HCT116 (cell line): ENCODE measurements at regions not wholly inside any gene's neighbourhood (a gene's known extent, or its start where the extent isn't known, plus 50 kb on each side); places are given as distances from the start of the nearest gene placed in this dataset.

Experiments
- ATAC-seq: fragments of 200-7000 bp; cut with Tn5 transposase; 2 replicates; pipeline ENCODE4 v1.9.1; 2020; ENCODE audit warnings: mild to moderate bottlenecking, moderate library complexity
- BruUV-seq: library from RNA; stranded (reverse); fragments of 400-500 nt; replicated peaks from 2 replicates; lab custom pipeline; 2021; lab: Mats Ljungman, UMichigan
- CTCF ChIA-PET: fragments of 300-600 bp; sonication (Branson Sonifier 250); formaldehyde crosslinking; loops from one replicate; lab custom pipeline; 2021; ENCODE audit warnings: antibody characterized with exemption; lab: Charles Lee
- POLR2A ChIA-PET: fragments of 300-600, 350-600 bp; sonication (Branson Sonifier 250); formaldehyde crosslinking; loops from one replicate; lab custom pipeline; 2021; ENCODE audit warnings: antibody characterized with exemption; lab: Charles Lee
- RAD21 ChIA-PET, 2 experiments: fragments of 300-600 bp; sonication (Branson Sonifier 250); formaldehyde crosslinking; loops; one replicate each; lab custom pipeline; 2023; ENCODE audit warnings: low total read pairs in 2 of 2; ENCODE audit not compliant: uncharacterized antibody in 2 of 2, unreplicated experiment in 2 of 2, low non-redundant PET in 1 of 2; lab: Charles Lee
- DNase-seq: peaks from one replicate; pipeline ENCODE4 v3.0.0-alpha.2; 2010; ENCODE audit warnings: low read depth, low spot score
- H2AFZ ChIP-seq: fragments of 200-600 bp; shearing (Covaris generic), sonication (generic); 2 replicates; pipeline ENCODE4 v1.6.1; 2017; ENCODE audit warnings: low read depth, mixed run types, mixed read lengths, antibody characterized with exemption, low read length; ENCODE audit not compliant: poor library complexity, severe bottlenecking
- H3K27ac ChIP-seq: 2 replicates; pipeline ENCODE4 v1.5.1; 2012; ENCODE audit warnings: low read depth, low read length
- H3K27me3 ChIP-seq: fragments of 200-600 bp; sonication (generic); 2 replicates; pipeline ENCODE4 v1.6.1; 2016; ENCODE audit warnings: mixed run types, low read length, mixed read lengths; ENCODE audit not compliant: insufficient read depth
- H3K36me3 ChIP-seq, 2 experiments: fragments of 200-500 bp in 1 of 2; fragments of 200-600 bp in 1 of 2; sonication (Bioruptor generic) in 1 of 2; sonication (generic) in 1 of 2; 2 replicates each; pipeline versions ENCODE4 v1.5.1 to v1.6.1; 2014 to 2016; ENCODE audit warnings: low read length in 2 of 2, inconsistent platforms in 1 of 2, mixed read lengths in 1 of 2, mixed run types in 1 of 2; ENCODE audit not compliant: insufficient read depth in 2 of 2, control insufficient read depth in 1 of 2
- H3K4me1 ChIP-seq, 2 experiments: fragments of 200-600 bp in 1 of 2; sonication (generic) in 1 of 2; 2 replicates each; pipeline versions ENCODE4 v1.5.1 to v1.6.1; 2012 to 2017; ENCODE audit warnings: low read length in 2 of 2, inconsistent platforms in 1 of 2, mild to moderate bottlenecking in 1 of 2, mixed read lengths in 1 of 2, mixed run types in 1 of 2, moderate library complexity in 1 of 2; ENCODE audit not compliant: insufficient read depth in 2 of 2, control insufficient read depth in 1 of 2
- H3K4me2 ChIP-seq: fragments of 200-600 bp; sonication (generic); 2 replicates; pipeline ENCODE4 v1.6.1; 2017; ENCODE audit warnings: mixed run types, low read length, mixed read lengths
- H3K4me3 ChIP-seq, 2 experiments: fragments of 200-600 bp in 1 of 2; sonication (generic) in 1 of 2; replicated peaks in 1 of 2; 2 replicates each; pipeline ENCODE4 v1.5.1; 2011 to 2016; ENCODE audit warnings: low read length in 2 of 2, control low read depth in 1 of 2, low read depth in 1 of 2, mild to moderate bottlenecking in 1 of 2, mixed read lengths in 1 of 2, mixed run types in 1 of 2
- H3K79me2 ChIP-seq: fragments of 200-600 bp; sonication (generic); 2 replicates; pipeline ENCODE4 v1.6.1; 2017; ENCODE audit warnings: mild to moderate bottlenecking, mixed run types, low read length, moderate library complexity, mixed read lengths; ENCODE audit not compliant: insufficient read depth
- H3K9ac ChIP-seq: fragments of 200-600 bp; sonication (generic); 2 replicates; pipeline ENCODE4 v1.6.1; 2016; ENCODE audit warnings: low read length, mixed read lengths
- H3K9me2 ChIP-seq: fragments of 200-600 bp; sonication (generic), shearing (Covaris generic); 2 replicates; pipeline ENCODE4 v1.6.1; 2017; ENCODE audit warnings: mixed run types, mild to moderate bottlenecking, moderate library complexity; ENCODE audit not compliant: insufficient read depth
- H3K9me3 ChIP-seq, 2 experiments: fragments of 200-500 bp in 1 of 2; fragments of 200-600 bp in 1 of 2; sonication (Bioruptor generic) in 1 of 2; sonication (generic) in 1 of 2; 2 replicates each; pipeline ENCODE4 v1.6.1; 2014 to 2017; ENCODE audit warnings: low read length in 2 of 2, mixed read lengths in 2 of 2, inconsistent platforms in 1 of 2, low read depth in 1 of 2, mild to moderate bottlenecking in 1 of 2, mixed run types in 1 of 2, moderate library complexity in 1 of 2; ENCODE audit not compliant: control insufficient read depth in 1 of 2, insufficient read depth in 1 of 2
- H4K20me1 ChIP-seq: fragments of 200-600 bp; sonication (generic), shearing (Covaris generic); 2 replicates; pipeline ENCODE4 v1.6.1; 2017; ENCODE audit warnings: mixed run types, mild to moderate bottlenecking, moderate library complexity; ENCODE audit not compliant: insufficient read depth
- CEBPB ChIP-seq: IDR thresholded peaks from 2 replicates; pipeline ENCODE4 v1.6.1; 2012; ENCODE audit warnings: low read depth
- CTCF ChIP-seq, 3 experiments: fragments of 200-600 bp in 1 of 3; sonication (generic) in 1 of 3; IDR thresholded peaks in 2 of 3; conservative IDR thresholded peaks in 1 of 3; 2 replicates each; pipeline ENCODE4 v1.5.1; 2012 to 2017; ENCODE audit warnings: low read depth in 2 of 3, low read length in 2 of 3, antibody characterized with exemption in 1 of 3, borderline replicate concordance in 1 of 3, control low read depth in 1 of 3, mild to moderate bottlenecking in 1 of 3, mixed read lengths in 1 of 3, mixed run types in 1 of 3, moderate library complexity in 1 of 3; ENCODE audit not compliant: insufficient read depth in 1 of 3
- EZH2 ChIP-seq: fragments of 200-600 bp; sonication (generic); IDR thresholded peaks from 2 replicates; pipeline ENCODE4 v1.6.1; 2017; ENCODE audit warnings: antibody characterized with exemption, mixed run types
- FOSL1 ChIP-seq: IDR thresholded peaks from 2 replicates; pipeline ENCODE4 v1.6.1; 2012; ENCODE audit warnings: low read depth
- JUND ChIP-seq: IDR thresholded peaks from 2 replicates; pipeline ENCODE4 v1.6.1; 2012
- POLR2AphosphoS5 ChIP-seq: IDR thresholded peaks from 2 replicates; pipeline ENCODE4 v1.6.1; 2011; ENCODE audit warnings: mild to moderate bottlenecking, low read depth, low read length, moderate library complexity
- REST ChIP-seq: IDR thresholded peaks from 2 replicates; pipeline ENCODE4 v1.6.1; 2012; ENCODE audit warnings: low read depth
- TCF7L2 ChIP-seq: IDR thresholded peaks from 2 replicates; pipeline ENCODE4 v1.7.0; 2011; ENCODE audit warnings: borderline replicate concordance, inconsistent platforms; ENCODE audit not compliant: insufficient read depth, insufficient read length; ENCODE audit errors: extremely low read depth
- YY1 ChIP-seq: IDR thresholded peaks from 2 replicates; pipeline ENCODE4 v1.6.1; 2011; ENCODE audit warnings: low read length, low read depth, moderate library complexity, mild to moderate bottlenecking; ENCODE audit not compliant: insufficient replicate concordance; ENCODE audit errors: extremely low read depth
- intact Hi-C: fragments of 100-400 bp; cut with micrococcal nuclease; formaldehyde crosslinking; loops from 2 replicates; pipeline ENCODE4 v1.10.0; 2022

- DNase-seq = no peak
- ChIA-PET RAD21 (no interaction called here), CTCF (no interaction called here), POLR2A (interaction anchor here (1.3 kb wide), 1 partner anchor 15 kb away, joined by 3 read pairs; no protein-coding TSS in a partner anchor)
- no TSS peak for BruUV-seq
- no peaks in the 10 kb centered on the region for H3K36me3 ChIP-seq
- H3K27me3 ChIP-seq = no peaks in the 10 kb centered on the region
- no peaks in the 10 kb centered on the region for H3K9me3 ChIP-seq
- no peak overlapping the region for H3K27ac ChIP-seq
- H4K20me1 ChIP-seq = no peaks in the 10 kb centered on the region
- no peak for TF ChIP-seq TCF7L2
- no peak for TF ChIP-seq CEBPB
- TF ChIP-seq REST = no peak
- no peak for TF ChIP-seq CTCF (IDR thresholded peaks at IDR 0.05 in 2 of 3, conservative IDR thresholded peaks at IDR 0.05 in 1 of 3; ENCODE audit: borderline replicate concordance in 1 of 3, insufficient read depth in 1 of 3, low read depth in 2 of 3, low read length in 2 of 3)
- no peak for TF ChIP-seq POLR2AphosphoS5
- no peak for TF ChIP-seq EZH2
- TF ChIP-seq FOSL1 = no peak
- no peak for TF ChIP-seq YY1
- no peak for TF ChIP-seq JUND
- ATAC-seq = no peak
- H2AFZ ChIP-seq = no peak overlapping the region
- no peak overlapping the region for H3K4me3 ChIP-seq
- H3K79me2 ChIP-seq = no peaks in the 10 kb centered on the region
- H3K9me2 ChIP-seq = no peaks in the 10 kb centered on the region
- intact Hi-C loops = no loop called here
- H3K4me1 ChIP-seq = no peaks in the 10 kb centered on the region
- no peak overlapping the region for H3K9ac ChIP-seq
- H3K4me2 ChIP-seq = no peak overlapping the region
These were observed 98.7 kb downstream of the FAM43A start for GRCh38 chr3:194784361-194784760.
